Left cardiac atrium (tissue), 4 donors: ENCODE measurements at regions not wholly inside any gene's neighbourhood (a gene's known extent, or its start where the extent isn't known, plus 50 kb on each side); places are given as distances from the start of the nearest gene placed in this dataset.
"Not testable (repeated sequence)": the region's sequence is repeated elsewhere in the genome, so short reads cannot be mapped to it uniquely, and the experiment has no call there.

Source experiments
- ATAC-seq, 2 donors: fragments of 200-7000 bp; cut with Tn5 transposase; one replicate each; pipeline ENCODE4 v1.9.1; 2020; ENCODE audit warnings: mild to moderate bottlenecking in 2 of 2, moderate library complexity in 2 of 2
- DNase-seq: peaks from one replicate; pipeline ENCODE4 v3.0.0-alpha.2; 2020
- intact Hi-C, 2 donors: fragments of 100-400 bp; cut with DNase I; formaldehyde crosslinking; loops; one replicate each; pipeline versions ENCODE4 v1.14.1 to v1.15.1; 2022 to 2023
- donor health status: DM: no; HTN: yes; CAD: no.
- donor health status: DM: no; HTN: yes; CAD: no; lungs with severe emphysema.
- donor health status: DM: yes; HTN: yes; CAD: no.
- donor health status: Dilated cardiomyopathy.

DNA sequence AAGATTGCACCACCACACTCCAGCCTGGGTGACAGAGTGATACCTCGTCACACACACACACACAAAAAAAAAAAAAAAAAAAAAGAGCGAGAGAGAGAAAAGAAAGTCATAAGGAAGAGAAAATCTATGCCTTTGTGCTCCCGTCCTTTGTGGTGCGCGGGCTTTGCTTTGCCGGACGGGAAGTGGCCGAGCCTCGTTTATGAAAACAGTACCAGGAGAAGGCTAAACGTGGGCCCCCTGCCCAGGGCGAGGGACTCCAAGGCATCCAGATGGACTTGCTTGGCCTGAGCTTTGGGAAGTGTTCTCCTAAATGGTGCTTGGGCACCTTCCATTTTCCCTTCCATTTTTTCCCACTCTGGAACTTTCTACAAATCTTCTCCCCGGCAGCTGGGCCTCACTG is 109.3 kb upstream of the LRPAP1 start:
- intact Hi-C loops: no loop called here
- no peak for ATAC-seq

DNA sequence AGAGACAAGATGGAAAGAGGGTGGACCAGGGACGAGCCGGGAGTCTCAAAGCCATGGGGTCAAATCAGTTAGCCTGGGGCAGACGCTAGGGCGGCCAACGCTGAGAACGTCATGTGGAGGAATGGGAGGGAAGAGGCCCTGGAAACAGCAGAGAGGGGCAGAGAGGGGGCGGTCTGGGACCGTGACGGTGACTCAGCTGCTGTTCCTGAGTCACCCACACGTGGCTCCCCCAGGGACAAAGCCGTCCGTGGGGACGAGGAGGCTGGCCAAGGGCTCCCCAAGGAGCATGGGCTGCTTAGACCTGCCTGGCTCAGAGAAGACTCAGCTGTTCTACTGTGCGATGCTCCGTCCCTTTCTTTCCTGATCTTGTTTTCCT is 108.4 kb upstream of the LRPAP1 start:
- DNase-seq (no peak), ATAC-seq (no peak)
- intact Hi-C loops: no loop called here

More for the DNA sequence above, 109.3 kb upstream of the LRPAP1 start:
- DNase-seq: no peak

DNA sequence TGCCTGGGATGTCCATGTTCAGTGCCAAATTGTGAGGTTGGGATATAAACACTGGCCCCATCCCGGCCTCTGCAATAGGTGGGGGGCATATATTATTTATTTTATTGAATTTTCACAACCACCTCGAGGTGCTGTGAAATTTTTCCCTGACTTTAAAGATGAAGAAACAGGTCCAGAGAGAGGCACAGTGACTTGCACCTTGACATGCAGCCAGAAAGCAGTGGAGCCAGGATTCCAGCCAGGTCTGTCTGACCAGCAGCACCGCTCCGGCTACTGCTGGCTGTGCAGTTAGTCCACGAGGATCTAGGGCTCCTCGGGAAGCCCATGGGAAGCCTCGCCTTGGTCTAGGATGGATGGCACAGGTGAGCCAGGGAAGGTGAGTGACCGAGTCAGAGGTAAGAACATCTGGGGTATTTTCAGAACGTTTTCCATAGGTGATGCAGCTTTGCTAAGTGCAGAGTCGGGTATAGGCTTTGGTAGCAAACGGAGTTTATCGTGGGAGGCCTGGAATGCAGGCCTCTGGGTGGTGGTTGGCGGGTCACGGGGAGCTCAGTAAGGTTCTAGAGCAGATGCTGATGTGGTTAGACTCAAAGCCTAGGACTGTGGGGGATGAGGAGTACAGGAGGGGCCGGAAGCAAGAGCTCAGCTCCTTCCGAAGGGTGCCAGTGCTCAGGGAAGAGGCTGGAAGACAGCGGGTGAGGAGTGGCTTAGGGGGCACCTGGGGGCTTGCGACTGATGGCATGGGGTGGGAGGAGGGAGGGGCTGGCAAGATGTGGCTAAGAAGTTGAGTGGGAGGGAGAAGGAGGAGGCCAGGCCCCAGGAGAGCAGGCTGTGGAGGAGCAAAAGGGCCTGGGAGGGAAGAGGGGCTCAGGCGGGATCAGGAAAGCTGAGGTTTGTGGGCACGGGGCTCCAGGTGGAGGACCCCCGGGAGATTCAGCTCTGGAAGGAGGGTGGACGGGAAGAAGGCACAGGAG is 107.7 kb upstream of the LRPAP1 start:
- intact Hi-C loops: no loop called here
- ATAC-seq (no peak), DNase-seq (no peak)

DNA sequence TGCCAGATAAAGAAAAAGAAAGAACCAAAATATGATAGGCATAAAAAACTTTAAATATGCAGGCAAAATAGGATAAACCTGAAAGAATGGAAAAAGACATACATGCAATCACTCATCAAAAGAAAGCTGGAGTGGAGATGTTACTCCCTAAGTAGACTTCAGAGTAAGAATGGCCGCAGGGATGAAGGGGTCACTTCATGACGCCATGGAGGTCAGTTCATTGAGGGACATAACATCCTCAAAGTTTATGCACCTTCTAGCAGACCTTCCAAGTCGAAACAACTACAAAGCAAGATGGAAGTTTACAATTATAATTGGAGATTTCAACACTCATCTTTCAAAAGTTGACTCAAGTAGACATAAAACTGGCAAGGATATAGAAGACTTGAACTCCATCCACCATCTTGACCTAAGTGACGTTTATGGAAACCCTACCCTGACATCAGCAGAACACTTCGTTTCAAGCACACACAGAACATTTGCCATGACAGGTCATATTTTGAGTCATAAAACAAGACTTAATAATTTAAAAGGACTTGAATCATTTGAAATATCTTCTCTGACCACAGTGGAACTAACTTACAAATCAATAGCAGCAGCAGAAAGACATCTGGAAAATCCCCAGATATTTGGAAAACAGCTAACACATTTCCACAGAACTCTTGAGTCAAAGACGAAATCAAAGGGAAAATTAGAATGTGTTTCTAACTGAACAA is 106.0 kb upstream of the LRPAP1 start:
- intact Hi-C loops: no loop called here
- DNase-seq: no peak
- ATAC-seq: no peak

DNA sequence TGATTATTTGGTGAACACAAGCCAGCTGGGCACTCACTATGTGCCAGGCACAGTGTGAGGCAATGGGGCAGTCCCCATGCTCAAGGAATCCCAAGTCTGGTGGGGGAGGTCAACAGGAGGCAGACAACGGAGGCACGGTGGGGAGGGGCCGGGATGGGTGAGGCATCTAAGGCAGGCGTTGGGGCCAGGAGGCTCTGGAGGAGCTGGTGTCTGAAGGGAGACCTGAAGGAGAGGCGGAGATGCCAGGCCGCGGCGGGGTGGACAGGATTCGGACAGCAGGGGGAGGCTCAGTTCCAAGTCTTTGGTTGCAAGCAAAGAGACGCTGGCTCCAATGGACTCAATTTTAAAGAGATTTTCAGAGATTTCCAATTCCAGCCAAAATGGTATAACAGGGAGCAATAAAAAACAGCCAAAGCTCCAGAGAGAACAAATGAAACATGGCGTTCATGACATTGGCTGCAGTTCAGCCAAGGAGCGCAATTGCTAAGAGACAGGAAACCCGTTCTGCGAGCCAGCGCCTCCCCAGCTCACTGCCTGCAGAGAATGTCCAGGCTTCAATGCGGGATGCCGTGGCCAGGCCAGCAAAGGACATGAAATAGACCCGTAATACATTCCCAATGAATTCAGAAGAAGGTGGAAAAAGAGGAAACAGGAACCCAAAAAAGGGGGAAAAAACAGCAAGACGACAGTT is 105.2 kb upstream of the LRPAP1 start:
- intact Hi-C loops: no loop called here
- ATAC-seq: no peak
- DNase-seq: no peak

DNA sequence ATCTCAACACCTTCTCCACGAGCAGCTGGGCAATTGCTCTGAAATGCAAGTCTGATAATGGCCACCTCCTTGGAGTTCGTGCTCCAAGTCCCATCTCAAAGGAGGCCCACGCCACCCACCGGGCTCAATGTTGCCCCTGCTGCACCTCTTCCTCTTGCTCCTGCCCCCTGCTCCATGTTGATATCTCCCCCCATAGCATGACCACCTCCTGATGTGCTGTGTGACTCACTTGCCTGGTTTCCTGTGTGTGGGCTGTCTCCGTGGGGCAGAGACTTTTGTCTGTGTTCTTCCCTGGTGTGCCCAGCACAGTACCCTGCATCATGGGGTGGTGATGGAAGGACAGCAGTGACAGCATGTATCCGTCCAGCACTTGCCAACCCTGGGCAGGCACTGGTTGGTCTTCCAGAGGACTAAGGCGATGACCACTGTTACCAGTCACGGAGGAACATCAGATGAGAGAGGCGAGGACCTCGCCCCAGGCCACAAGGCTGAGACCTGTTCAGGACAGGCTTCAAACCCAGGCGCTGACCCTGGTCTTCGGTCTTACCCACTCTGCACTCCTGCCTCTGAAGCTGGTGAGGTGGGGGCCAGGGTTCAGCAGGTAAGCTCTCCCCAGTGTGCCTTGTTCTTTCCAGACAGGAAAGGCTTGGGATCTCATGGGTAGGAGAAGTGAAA is 104.6 kb upstream of the LRPAP1 start:
- no peak for DNase-seq
- ATAC-seq: no peak
- intact Hi-C loops: no loop called here

DNA sequence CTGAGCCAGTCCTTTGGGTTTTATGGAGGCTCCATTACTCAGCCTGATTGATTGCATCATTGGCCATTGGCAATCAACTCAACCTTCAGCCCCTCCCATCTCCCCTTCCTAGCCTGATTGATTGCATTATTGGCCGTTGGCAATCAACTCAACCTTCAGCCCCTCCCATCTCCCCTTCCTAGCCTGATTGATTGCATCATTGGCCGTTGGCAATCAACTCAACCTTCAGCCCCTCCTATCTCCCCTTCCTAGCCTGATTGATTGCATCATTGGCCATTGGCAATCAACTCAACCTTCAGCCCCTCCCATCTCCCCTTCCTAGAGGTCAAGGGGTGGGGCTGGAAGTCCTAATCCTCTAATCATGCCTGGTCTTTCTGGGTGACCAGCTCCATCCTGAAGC is 103.8 kb upstream of the LRPAP1 start:
- DNase-seq, intact Hi-C loops, ATAC-seq: not testable (repeated sequence)

DNA sequence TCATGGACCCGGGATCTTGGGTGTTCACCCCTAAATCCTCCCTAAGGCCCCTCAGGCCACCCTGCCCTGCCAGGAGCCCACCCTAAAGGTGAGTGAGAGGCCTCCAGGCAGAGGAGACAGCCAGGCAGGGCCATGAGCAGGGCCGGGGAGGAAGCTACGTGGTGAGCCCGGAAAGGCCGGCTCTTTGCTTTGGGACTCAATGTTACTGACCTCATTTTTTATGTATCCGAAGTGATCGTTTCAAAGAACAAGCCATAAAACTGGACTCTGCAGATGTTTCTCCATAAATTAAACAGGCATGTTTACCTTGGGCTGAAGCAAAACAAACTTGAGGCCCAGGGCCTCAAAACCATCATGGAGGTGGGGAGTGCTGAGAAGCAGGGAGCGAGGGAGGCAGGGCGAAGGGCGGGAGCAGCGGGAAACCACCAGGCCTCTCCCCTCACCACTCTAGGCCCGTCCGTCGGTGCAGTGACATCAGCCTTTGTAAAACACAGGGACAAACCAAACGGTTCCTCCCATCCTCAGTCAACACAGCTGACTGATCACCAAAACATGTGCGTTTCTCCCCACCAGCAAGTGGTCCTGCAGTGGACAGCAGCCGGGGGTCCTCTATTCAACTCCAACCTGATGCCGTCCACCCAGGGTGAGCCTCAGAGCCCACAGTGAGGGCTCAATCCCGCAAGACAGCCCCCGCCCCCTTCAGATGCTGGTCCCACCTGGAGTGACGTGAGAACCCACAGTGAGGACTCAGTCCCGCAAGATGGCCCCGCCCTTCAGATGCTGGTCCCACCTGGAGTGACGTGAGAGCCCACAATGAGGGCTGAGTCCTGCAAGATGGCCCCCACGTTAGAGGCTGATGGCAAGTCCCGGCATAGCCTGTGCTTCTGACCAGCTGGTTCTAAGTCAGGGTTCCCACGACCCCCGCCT is 102.9 kb upstream of the LRPAP1 start:
- DNase-seq: no peak
- intact Hi-C loops: no loop called here
- ATAC-seq: no peak

DNA sequence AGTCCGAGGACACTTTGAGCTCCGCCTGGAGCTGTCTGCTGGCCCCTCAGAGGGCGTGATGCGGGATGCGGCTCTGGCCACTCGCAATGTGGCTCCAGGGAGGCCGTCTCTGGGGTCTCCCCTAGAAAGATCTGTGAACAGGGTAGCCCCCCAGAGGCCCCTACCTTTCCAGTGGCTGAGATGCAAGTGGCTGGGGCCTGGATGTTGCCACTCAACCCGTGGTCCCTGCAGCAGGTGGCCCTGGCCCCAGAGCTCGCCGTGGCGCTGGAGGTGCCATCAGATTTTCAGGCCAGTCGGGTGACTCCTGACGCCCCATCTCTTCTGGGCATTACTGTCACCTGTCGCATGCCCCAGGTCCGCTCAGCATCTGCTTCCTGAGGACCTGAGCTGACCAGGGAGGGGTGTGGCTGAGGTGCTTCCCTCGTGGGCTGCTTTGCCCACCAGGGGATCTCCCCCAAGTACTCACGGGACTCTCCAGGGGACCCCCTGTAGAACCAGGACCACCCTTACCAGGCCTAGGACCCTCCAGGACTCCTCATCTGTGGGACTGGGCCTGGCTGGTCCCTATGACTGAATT is 102.1 kb upstream of the LRPAP1 start:
- DNase-seq: no peak
- intact Hi-C loops: no loop called here
- ATAC-seq: no peak

DNA sequence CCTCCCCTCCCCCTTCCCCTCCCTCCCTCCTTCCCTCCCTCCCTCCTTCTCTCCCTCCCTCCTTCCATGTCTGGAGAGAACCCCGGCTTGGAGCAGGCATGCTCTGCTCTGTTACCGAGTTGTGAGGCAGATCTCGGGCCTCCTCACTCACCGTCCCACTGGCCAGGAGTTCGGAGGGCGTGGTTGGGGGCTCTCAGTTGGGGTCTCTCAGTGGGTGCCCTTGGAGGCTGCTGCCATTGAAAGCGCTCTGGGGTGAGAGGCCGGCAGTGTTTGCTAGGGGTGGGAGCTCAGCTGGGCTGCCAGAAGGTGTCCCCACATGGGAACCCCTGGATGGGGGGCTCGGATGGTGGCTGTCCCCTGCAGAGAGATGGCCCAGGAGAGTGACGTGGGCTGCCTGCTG is 101.1 kb upstream of the LRPAP1 start:
- ATAC-seq, DNase-seq, intact Hi-C loops: not testable (repeated sequence)

DNA sequence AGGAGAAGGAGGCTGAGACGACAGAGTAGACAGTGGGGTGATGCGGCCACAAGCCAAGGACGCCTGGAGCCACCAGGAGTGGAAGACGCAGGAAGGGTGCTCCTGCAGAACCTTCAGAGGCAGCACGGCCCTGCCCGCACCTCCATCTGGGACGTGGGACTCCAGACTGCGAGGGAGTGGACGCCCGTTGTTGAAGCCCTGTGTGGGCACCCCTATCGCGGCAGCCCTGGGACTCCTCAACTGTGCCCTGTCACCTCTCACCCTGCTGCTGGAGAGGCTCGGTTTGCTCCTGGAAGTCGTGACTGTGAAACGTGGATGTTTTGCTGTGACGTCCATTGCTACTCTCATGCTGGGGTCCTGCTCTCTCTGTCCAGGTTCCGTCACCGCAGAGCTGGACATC is 100.6 kb upstream of the LRPAP1 start:
- ATAC-seq: not testable (repeated sequence)

DNA sequence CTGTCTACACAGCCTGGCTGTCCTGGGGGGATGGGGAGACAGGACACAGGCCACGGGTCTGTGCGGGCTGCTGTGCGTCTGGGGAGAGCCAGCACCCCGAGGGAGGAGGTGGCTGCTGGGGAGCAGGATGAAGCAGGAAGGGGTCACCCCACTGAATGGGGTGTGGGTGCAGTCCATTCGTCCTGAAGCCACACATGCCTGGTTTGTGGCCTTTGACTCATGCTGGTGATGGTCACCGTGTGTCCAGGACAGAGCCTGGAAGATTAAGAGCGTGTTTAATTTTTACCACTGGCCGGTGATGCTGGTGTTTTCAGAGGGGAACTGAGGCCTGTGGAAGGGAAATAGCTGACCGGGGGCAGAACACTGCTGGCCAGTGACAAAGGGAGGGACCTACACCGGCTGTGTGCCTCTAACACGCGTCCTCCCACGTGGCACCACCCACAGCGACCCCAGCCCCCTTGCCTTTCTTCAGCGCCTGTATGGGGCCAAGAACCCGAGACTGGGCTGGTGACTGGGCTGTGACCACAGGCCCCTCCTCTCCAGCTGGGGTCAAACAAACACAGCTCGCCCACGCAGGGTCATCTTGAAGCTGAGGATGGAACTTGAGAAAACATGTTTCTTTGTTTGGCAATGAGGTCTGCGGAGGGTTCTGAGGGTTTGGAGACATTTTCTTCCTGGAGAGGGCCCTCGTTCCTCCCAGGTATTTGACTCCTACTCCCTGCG is 99.5 kb upstream of the LRPAP1 start:
- DNase-seq, ATAC-seq, intact Hi-C loops: not testable (repeated sequence)

More for the DNA sequence above, 100.6 kb upstream of the LRPAP1 start:
- intact Hi-C loops, DNase-seq: not testable (repeated sequence)

DNA sequence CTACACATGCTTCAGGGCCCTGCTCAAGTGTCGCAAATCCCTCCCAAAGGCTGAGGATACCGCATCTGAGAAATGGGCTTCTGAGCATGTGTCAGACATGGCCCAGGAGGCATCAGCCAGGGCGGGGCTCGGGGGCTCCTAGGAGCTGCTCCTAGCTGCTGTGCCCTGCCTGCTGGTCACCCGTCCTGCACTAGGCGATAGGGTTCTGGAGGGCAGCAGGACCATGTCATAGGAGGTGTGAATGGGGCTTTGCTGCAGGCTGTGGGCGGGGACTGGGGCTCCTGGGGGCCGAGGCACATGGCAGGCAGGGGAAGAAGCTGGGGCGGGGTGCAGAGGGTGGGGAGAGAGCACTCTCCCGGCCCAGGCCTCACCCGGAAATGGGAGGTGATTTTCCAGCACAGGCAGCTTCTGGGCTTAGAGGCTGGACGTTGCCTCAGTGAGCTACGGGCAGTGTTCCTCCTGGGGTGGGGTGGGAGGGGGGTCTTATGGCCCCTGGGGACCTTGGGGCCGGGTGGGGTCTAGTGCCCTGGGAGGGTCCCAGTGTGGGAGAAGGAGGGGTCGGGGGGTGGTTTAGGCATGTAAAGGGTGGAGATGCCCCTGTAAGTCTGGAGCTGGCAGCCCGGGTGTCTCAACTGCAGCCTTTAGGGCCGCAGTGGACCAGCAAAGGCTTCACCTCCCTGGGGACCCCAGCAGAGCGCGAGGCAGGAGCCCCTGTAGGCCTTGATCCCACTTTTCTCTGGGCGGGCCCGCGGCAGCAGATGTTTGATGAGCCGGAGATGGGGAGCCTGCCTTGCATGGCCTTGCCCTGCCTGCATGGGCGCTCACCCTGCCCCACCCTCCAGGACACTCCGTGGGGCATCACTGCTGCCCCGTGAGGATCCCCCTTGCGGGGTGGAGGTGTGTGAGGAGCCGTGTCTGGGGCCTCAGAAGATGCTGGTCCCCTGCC is 98.6 kb upstream of the LRPAP1 start:
- no peak for ATAC-seq
- intact Hi-C loops: no loop called here
- no peak for DNase-seq

DNA sequence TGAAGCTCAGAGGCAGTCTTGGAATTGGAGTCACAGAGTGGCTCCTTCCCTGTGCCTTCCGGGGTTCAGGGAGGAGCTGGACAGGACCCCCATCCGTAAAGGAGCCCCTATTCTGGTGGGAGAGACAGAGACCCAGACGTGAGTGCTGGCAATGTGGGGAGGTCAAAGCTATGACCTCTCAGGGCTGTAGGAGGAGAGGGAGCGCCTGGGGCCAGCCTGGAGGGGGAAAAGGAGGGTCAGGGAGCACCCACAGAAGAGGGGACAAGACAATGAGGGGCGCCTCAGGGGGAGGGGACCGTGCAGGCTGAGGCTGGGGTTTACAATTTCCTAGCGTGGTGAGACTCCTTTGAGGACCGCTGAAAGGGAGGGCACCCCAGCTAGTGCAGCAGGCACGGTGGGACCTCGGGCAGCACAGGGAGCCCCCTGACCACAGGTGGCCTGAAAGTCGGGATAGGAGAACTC is 97.9 kb upstream of the LRPAP1 start:
- ATAC-seq: no peak
- no peak for DNase-seq
- intact Hi-C loops: no loop called here

DNA sequence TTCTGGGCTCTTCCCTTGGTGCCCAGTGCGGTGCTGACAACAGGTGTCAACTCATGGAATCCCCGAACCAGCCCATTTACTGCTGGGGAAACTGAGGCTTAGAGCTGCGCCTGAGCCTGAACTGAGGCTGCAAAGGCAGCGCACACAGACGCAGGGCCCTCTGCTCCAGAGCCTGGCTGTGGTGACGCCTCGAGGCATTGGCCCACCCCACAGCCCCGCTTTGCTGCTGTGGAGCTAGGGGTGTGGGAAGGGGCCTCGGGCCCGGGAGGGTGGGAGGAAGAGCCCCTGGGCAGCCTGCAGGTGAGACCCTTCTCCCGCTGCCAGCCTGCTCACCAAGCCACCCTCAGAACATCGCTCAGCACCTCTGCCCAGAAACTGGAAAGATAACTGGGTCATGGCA is 97.4 kb upstream of the LRPAP1 start:
- no peak for DNase-seq
- intact Hi-C loops: no loop called here
- ATAC-seq: no peak

DNA sequence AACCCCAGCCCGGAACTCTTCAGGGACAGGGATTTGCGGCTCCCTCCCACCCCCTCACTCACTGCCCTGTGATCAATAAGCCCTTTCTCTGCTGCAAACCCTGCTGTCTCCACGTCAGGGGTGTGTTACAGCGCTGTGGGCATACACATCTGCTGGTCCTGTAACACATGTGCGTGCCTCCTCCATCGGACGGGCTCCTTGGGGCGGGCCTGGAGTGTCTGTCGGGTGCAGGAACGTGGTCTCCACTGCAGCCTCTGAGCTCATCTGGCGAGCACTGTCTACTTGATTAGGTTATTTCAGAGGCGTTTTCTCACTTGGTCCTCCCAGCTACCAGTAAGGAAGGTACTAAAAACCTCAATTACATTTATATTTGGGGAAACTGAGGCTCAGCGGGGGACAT is 97.0 kb upstream of the LRPAP1 start:
- ATAC-seq, DNase-seq, intact Hi-C loops: not testable (repeated sequence)
